ENCODE measurements at regions not wholly inside any gene's neighbourhood (a gene's known extent, or its start where the extent isn't known, plus 50 kb on each side); places are given as distances from the start of the nearest gene placed in this dataset.

DNA sequence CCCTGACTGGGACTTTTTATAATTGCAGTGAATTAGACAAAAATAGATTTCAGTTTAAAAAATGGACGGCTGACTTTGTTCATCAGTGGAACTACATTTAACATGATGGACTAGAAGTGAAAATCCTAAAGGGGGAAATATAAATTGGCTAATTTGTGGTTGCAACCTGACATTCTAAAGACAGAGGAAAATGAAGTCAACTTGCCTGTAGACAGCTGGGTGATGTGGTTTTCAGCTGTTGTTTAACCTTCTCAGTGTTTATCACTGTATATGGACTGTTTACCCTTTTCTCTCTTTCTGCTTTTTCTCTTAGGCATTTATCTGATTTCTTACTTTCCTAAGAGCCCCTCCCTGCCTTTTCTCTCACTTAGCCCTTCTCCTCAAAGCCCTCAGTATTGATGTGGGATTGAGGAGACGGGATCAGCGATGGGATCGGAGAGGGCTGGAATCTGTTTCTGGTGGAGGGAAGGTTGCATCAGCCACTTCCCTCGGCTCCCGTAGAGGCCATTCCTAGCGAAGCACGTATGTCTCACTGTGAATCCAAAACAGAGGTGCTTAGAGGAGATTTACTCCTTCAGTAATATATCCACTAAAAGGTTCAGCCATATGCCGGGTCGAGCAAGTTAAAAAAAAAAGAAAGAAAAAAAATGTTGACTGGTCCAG lies 109.0 kb upstream of the KLF6 start (continued):
- TF ChIP-seq, protein P1, sequence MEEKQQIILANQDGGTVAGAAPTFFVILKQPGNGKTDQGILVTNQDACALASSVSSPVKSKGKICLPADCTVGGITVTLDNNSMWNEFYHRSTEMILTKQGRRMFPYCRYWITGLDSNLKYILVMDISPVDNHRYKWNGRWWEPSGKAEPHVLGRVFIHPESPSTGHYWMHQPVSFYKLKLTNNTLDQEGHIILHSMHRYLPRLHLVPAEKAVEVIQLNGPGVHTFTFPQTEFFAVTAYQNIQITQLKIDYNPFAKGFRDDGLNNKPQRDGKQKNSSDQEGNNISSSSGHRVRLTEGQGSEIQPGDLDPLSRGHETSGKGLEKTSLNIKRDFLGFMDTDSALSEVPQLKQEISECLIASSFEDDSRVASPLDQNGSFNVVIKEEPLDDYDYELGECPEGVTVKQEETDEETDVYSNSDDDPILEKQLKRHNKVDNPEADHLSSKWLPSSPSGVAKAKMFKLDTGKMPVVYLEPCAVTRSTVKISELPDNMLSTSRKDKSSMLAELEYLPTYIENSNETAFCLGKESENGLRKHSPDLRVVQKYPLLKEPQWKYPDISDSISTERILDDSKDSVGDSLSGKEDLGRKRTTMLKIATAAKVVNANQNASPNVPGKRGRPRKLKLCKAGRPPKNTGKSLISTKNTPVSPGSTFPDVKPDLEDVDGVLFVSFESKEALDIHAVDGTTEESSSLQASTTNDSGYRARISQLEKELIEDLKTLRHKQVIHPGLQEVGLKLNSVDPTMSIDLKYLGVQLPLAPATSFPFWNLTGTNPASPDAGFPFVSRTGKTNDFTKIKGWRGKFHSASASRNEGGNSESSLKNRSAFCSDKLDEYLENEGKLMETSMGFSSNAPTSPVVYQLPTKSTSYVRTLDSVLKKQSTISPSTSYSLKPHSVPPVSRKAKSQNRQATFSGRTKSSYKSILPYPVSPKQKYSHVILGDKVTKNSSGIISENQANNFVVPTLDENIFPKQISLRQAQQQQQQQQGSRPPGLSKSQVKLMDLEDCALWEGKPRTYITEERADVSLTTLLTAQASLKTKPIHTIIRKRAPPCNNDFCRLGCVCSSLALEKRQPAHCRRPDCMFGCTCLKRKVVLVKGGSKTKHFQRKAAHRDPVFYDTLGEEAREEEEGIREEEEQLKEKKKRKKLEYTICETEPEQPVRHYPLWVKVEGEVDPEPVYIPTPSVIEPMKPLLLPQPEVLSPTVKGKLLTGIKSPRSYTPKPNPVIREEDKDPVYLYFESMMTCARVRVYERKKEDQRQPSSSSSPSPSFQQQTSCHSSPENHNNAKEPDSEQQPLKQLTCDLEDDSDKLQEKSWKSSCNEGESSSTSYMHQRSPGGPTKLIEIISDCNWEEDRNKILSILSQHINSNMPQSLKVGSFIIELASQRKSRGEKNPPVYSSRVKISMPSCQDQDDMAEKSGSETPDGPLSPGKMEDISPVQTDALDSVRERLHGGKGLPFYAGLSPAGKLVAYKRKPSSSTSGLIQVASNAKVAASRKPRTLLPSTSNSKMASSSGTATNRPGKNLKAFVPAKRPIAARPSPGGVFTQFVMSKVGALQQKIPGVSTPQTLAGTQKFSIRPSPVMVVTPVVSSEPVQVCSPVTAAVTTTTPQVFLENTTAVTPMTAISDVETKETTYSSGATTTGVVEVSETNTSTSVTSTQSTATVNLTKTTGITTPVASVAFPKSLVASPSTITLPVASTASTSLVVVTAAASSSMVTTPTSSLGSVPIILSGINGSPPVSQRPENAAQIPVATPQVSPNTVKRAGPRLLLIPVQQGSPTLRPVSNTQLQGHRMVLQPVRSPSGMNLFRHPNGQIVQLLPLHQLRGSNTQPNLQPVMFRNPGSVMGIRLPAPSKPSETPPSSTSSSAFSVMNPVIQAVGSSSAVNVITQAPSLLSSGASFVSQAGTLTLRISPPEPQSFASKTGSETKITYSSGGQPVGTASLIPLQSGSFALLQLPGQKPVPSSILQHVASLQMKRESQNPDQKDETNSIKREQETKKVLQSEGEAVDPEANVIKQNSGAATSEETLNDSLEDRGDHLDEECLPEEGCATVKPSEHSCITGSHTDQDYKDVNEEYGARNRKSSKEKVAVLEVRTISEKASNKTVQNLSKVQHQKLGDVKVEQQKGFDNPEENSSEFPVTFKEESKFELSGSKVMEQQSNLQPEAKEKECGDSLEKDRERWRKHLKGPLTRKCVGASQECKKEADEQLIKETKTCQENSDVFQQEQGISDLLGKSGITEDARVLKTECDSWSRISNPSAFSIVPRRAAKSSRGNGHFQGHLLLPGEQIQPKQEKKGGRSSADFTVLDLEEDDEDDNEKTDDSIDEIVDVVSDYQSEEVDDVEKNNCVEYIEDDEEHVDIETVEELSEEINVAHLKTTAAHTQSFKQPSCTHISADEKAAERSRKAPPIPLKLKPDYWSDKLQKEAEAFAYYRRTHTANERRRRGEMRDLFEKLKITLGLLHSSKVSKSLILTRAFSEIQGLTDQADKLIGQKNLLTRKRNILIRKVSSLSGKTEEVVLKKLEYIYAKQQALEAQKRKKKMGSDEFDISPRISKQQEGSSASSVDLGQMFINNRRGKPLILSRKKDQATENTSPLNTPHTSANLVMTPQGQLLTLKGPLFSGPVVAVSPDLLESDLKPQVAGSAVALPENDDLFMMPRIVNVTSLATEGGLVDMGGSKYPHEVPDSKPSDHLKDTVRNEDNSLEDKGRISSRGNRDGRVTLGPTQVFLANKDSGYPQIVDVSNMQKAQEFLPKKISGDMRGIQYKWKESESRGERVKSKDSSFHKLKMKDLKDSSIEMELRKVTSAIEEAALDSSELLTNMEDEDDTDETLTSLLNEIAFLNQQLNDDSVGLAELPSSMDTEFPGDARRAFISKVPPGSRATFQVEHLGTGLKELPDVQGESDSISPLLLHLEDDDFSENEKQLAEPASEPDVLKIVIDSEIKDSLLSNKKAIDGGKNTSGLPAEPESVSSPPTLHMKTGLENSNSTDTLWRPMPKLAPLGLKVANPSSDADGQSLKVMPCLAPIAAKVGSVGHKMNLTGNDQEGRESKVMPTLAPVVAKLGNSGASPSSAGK (IDR thresholded peaks at IDR 0.05) = peak; percentile 10; the same call in 1 of the 2 replicates
- no peak for TF ChIP-seq SIRT6 (IDR thresholded peaks at IDR 0.05; ENCODE audit: low read depth, low read length)
- TF ChIP-seq, protein P2, sequence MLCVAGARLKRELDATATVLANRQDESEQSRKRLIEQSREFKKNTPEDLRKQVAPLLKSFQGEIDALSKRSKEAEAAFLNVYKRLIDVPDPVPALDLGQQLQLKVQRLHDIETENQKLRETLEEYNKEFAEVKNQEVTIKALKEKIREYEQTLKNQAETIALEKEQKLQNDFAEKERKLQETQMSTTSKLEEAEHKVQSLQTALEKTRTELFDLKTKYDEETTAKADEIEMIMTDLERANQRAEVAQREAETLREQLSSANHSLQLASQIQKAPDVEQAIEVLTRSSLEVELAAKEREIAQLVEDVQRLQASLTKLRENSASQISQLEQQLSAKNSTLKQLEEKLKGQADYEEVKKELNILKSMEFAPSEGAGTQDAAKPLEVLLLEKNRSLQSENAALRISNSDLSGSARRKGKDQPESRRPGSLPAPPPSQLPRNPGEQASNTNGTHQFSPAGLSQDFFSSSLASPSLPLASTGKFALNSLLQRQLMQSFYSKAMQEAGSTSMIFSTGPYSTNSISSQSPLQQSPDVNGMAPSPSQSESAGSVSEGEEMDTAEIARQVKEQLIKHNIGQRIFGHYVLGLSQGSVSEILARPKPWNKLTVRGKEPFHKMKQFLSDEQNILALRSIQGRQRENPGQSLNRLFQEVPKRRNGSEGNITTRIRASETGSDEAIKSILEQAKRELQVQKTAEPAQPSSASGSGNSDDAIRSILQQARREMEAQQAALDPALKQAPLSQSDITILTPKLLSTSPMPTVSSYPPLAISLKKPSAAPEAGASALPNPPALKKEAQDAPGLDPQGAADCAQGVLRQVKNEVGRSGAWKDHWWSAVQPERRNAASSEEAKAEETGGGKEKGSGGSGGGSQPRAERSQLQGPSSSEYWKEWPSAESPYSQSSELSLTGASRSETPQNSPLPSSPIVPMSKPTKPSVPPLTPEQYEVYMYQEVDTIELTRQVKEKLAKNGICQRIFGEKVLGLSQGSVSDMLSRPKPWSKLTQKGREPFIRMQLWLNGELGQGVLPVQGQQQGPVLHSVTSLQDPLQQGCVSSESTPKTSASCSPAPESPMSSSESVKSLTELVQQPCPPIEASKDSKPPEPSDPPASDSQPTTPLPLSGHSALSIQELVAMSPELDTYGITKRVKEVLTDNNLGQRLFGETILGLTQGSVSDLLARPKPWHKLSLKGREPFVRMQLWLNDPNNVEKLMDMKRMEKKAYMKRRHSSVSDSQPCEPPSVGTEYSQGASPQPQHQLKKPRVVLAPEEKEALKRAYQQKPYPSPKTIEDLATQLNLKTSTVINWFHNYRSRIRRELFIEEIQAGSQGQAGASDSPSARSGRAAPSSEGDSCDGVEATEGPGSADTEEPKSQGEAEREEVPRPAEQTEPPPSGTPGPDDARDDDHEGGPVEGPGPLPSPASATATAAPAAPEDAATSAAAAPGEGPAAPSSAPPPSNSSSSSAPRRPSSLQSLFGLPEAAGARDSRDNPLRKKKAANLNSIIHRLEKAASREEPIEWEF (CRISPR knock-in tag; IDR thresholded peaks at IDR 0.05) = no peak
- TF ChIP-seq CEBPG (CRISPR knock-in tag; IDR thresholded peaks at IDR 0.05) = peak; percentile 88
- TF ChIP-seq CEBPG (tag; conservative IDR thresholded peaks at IDR 0.05 in 1 of 2, IDR thresholded peaks at IDR 0.05 in 1 of 2) = peak; percentile 86 to 94
- peak; percentile 15; the same call in 1 of the 2 replicates for TF ChIP-seq KLF6 (CRISPR knock-in tag; IDR thresholded peaks at IDR 0.05; ENCODE audit: borderline replicate concordance)
- peak; percentile 31; the same call in 1 of the 2 replicates for TF ChIP-seq EP400 (IDR thresholded peaks at IDR 0.05)
- peak; percentile 35; the same call in 1 of the 2 replicates for TF ChIP-seq ATF7 (IDR thresholded peaks at IDR 0.05)
- 0 out of 2 replicates have a peak, but pooled peaks have one; percentile 40 for TF ChIP-seq ZNF830 (CRISPR knock-in tag; IDR thresholded peaks at IDR 0.05)
- no peak for TF ChIP-seq NR2C1 (IDR thresholded peaks at IDR 0.05)
- TF ChIP-seq NR2C1 (tag; IDR thresholded peaks at IDR 0.05) = peak; percentile 47; the same call in 1 of the 2 replicates
- TF ChIP-seq SMAD3 (CRISPR knock-in tag; conservative IDR thresholded peaks at IDR 0.05) = 0 out of 2 replicates have a peak, but pooled peaks have one; percentile 34

Data from K562 (cell line).